ENCODE measurements at regions not wholly inside any gene's neighbourhood (a gene's known extent, or its start where the extent isn't known, plus 50 kb on each side); places are given as distances from the start of the nearest gene placed in this dataset.

DNA sequence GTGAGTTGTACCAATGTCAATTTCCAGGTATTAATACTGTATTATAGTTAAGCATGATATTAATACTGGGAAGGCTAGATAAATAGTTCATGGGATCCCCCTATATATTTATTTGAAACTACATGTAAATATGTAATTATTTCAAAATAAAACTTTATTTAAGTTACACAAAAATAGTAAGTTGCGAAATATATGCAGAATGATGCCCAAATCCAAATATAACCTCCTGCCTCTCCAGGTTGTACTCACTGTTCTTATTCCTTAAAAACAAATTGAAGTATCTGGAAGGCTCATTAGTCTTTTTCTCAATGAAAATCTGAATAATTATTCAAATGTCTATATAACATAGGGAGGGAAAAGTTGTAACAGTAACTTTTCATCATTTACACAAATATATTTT, 161.9 kb upstream of the DEFB112 start:
- DNase-seq (ENCODE audit: low read depth in 2 of 2), result no peak
- H3K4me3 ChIP-seq (replicated peaks in 1 of 2; ENCODE audit: low read depth in 2 of 2, low read length in 2 of 2), result no peak overlapping the region
- no peak for TF ChIP-seq CTCF (IDR thresholded peaks at IDR 0.05; ENCODE audit: low read depth, low read length)

DNA sequence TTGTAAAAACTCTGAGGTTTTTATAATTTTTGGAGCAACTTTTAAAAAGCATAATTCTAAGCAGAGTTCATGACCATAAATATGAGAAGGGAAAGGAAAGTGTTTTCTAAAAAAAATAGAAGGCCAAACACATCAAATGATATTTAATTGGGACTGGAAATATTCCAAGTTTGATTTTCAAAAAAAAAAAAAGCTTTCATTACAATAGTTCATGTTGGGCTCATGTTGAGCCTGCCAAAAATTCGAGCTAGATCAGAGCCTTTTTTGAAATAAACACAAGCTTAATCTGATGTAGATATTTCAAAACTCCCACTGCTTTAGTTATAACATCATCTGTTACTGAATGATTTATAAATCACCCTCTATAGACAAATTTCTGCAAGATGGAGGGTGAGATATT, 163.4 kb upstream of the DEFB112 start:
- H3K4me3 ChIP-seq (replicated peaks in 1 of 2; ENCODE audit: low read depth in 2 of 2, low read length in 2 of 2), result no peak overlapping the region
- DNase-seq (ENCODE audit: low read depth in 2 of 2), result no peak
- TF ChIP-seq CTCF (IDR thresholded peaks at IDR 0.05; ENCODE audit: low read depth, low read length), result no peak

GRCh38 chr6:50214937-50215336, 165.2 kb upstream of the DEFB112 start:
- no peak for DNase-seq (ENCODE audit: low read depth in 2 of 2)
- TF ChIP-seq CTCF (IDR thresholded peaks at IDR 0.05; ENCODE audit: low read depth, low read length), result no peak
- no peak overlapping the region for H3K4me3 ChIP-seq (replicated peaks in 1 of 2; ENCODE audit: low read depth in 2 of 2, low read length in 2 of 2)

GRCh38 chr6:50217841-50218240, 168.1 kb upstream of the DEFB112 start:
- TF ChIP-seq CTCF (IDR thresholded peaks at IDR 0.05; ENCODE audit: low read depth, low read length), result no peak
- no peak overlapping the region for H3K4me3 ChIP-seq (replicated peaks in 1 of 2; ENCODE audit: low read depth in 2 of 2, low read length in 2 of 2)
- no peak for DNase-seq (ENCODE audit: low read depth in 2 of 2)

GRCh38 chr6:50236164-50236563, 186.4 kb upstream of the DEFB112 start:
- TF ChIP-seq CTCF (IDR thresholded peaks at IDR 0.05; ENCODE audit: low read depth, low read length), result no peak
- H3K4me3 ChIP-seq (replicated peaks in 1 of 2; ENCODE audit: low read depth in 2 of 2, low read length in 2 of 2), result no peak overlapping the region
- no peak for DNase-seq (ENCODE audit: low read depth in 2 of 2)

GRCh38 chr6:50239853-50240252, 190.1 kb upstream of the DEFB112 start:
- DNase-seq (ENCODE audit: low read depth in 2 of 2), result no peak
- H3K4me3 ChIP-seq (replicated peaks in 1 of 2; ENCODE audit: low read depth in 2 of 2, low read length in 2 of 2), result no peak overlapping the region
- no peak for TF ChIP-seq CTCF (IDR thresholded peaks at IDR 0.05; ENCODE audit: low read depth, low read length)

DNA sequence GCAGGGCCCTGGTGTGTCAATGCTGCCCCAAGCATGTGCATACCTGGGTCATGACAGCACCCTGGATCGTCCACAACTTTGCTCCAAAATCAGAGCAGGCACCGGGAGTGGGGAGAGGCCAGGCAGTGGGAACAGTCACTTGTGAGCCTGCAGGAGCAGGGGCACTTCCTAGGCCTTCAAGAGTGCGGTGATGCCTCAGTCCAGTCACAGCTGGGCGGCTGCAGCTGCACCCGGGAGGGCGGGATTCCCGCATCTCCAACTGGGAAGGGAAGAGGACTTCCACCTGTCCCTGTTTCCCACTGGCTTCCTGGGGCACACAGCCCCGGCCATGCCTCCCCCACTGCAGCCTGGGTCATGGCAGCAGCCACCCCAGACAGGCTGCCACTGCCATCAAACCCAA, 191.3 kb upstream of the DEFB112 start:
- TF ChIP-seq CTCF (IDR thresholded peaks at IDR 0.05; ENCODE audit: low read depth, low read length), result no peak

More for the DNA sequence above, 191.3 kb upstream of the DEFB112 start:
- H3K4me3 ChIP-seq (replicated peaks in 1 of 2; ENCODE audit: low read depth in 2 of 2, low read length in 2 of 2), result no peak overlapping the region
- no peak for DNase-seq (ENCODE audit: low read depth in 2 of 2)
